GM21619 (cell line): ENCODE measurements at regions not wholly inside any gene's neighbourhood (a gene's known extent, or its start where the extent isn't known, plus 50 kb on each side); places are given as distances from the start of the nearest gene placed in this dataset.
"Not testable (repeated sequence)": the region's sequence is repeated elsewhere in the genome, so short reads cannot be mapped to it uniquely, and the experiment has no call there.

Source experiments
- ATAC-seq: cut with Tn5 transposase; IDR thresholded peaks from one replicate; pipeline ENCODE4 v1.9.1; 2021; ENCODE audit not compliant: unreplicated experiment

DNA sequence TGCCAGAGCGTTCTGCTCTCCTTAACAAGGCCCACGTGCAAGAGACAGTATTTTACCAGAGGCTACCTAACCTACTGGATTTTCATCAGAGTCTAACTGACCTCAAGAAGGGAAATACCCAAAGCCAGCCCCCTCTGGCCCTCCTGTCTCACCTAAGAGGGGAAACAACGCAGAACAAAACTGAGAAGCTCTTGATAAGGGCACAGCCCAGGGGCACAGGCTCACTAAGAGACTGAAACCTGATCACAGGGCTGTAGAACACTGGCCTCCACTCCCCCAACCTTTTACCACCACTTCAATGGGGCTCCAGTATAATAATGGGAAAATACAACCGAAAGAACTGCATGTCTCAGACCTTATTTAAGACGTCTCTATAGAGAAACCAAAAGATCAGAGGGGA is 449.5 kb upstream of the CAMK1G start:
- ATAC-seq: peak; percentile 63

DNA sequence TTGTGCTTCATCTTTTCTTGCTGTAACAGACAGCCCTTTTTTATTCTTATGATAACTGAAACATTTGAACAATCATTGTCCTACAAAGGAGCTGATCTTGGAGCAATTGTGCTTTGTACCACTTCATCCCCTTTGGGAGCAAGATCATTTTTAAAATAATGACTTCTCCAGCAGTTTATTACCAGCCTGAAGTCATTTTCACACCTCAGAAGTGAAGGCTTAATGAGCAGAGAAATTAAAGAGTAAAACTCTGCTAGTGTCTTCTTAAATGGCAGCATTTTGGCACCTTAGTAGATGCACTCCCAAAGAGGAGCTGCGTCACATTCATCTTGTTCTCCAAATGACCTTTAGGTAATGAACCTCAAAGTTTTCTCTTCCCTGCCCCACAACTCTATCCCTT is 439.6 kb upstream of the CAMK1G start:
- no peak for ATAC-seq

GRCh38 chr1:209150114-209150513 is 433.4 kb upstream of the CAMK1G start:
- no peak for ATAC-seq

DNA sequence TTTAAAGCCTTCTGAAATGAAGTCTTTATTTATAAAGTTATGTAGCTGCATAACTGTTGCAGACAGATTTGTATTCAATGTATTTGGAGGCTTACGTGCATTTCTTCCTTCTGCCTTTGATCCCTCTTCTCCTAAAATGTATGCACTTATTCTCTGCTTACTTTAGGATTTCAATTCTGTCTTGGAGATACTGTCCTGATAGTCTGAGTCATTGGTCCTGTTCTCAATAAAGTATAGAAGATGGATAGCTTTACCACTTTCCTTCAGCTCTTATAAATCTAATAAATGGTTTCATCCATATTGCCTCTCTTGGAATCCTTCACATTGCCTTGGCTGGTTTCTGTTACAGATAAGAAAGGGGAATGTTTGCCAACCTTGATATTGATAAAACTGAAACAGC is 430.1 kb upstream of the CAMK1G start:
- ATAC-seq: no peak

DNA sequence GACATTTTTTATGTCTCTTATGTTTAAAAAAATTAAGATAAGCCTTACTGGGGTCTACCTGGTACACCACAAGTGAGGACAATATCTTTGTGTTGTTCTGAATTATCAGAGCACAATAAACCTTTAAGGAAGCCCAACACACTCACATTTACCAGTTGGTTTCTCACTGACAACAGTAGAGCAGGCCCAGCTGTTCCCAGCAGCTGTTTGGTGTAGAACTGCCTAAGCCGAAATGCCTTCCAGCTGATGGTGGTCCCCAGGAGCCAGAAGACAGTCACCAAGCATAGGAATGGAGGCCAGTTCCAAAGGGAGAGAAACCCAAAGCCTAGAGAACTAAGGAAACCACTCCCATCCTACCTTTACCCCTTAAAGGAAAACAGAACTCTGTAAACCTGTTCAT is 428.6 kb upstream of the CAMK1G start:
- ATAC-seq: no peak

DNA sequence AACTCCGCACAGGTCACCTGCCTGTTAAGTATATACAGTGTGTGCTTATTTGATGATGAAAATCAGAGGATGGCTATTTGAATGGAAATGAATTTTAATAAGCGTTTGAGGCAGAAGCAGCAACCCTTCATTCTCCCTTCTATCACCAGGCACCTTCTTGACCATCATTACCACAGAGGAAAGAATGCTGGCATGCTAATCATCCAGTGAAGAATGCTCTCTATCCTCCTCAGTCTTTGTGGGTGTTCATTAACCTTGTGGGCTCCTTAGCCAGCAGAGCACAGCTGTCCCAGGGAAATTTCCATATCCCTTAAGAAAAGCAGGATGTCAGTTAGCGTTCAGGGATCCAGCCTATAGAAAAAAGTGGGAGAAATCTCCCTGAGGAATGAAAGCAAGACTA is 428.0 kb upstream of the CAMK1G start:
- ATAC-seq: no peak

DNA sequence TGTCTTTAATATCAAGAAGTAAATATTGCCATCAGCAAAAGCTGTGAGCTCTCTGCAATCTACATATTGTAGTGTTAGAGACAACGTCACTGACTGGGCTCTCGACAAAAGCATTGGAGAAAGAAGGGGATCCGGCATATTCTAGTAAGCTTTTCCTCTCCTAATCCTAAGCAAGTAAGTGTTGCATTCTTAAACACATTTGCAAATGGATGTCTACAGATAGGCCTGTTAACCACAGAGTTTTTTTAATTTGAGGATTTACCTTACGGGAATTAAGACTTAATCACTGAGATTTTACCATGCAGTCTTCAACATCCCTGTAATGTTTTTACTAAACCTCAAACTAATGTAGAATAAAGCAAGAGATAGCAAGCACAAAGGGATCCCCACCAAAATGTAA is 426.5 kb upstream of the CAMK1G start:
- no peak for ATAC-seq

GRCh38 chr1:209157546-209158249 is 425.8 kb upstream of the CAMK1G start:
- no peak for ATAC-seq

- ATAC-seq: no peak
Observed at GRCh38 chr1:209158851-209159250, 424.7 kb upstream of the CAMK1G start.

GRCh38 chr1:209160230-209160629 is 423.3 kb upstream of the CAMK1G start:
- ATAC-seq: no peak

GRCh38 chr1:209162651-209163050 is 420.9 kb upstream of the CAMK1G start:
- ATAC-seq: no peak

GRCh38 chr1:209168204-209168603 is 415.3 kb upstream of the CAMK1G start:
- ATAC-seq: no peak

GRCh38 chr1:209171151-209171550 is 412.4 kb upstream of the CAMK1G start:
- ATAC-seq: no peak

DNA sequence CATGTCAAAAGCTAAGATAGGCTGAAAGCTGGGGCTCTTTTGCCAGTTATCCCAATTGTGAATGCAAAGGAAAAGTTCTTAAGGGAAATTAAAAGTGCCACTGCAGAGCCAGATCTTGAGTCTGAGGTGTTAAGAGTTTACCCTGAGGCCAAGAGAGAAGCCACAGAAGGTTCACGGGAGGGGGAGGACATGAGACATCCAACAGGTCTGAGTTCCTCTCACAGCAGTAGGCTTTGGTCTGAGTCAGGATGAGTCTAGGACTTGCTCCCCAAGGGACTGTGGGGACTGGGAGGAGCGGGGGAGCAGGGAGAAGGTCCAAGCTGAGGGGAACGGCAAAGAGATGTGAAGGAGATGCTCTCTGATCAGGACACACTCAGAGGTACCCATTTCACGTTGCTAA is 411.2 kb upstream of the CAMK1G start:
- no peak for ATAC-seq

DNA sequence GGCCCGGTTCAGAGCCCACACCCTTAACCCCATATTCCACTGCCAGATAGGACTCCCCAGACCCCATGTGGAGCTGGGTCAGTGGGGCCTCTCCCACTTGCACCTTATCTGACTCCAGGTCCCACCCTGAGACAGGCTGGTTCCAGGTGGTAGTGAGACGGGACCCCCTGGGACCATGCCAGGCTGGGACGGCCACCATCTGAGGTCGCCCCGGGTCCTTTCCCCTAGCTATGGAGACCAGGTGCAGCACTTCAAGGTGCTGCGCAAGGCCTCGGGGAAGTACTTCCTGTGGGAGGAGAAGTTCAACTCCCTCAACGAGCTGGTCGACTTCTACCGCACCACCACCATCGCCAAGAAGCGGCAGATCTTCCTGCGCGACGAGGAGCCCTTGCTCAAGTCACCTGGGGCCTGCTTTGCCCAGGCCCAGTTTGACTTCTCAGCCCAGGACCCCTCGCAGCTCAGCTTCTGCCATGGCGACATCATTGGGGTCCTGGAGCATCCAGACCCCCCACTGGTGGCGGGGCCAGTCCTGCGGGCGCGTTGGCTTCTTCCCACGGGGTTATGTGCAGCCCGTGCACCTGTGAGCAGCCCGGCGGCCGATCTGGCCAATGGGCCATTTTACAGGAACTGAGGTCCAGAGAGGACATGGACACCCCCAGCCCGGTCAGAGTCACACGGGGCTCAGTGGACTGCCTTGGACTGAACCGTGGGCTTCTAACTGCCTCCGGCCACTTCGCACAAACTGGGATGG is 410.5 kb upstream of the CAMK1G start:
- ATAC-seq: not testable (repeated sequence)

DNA sequence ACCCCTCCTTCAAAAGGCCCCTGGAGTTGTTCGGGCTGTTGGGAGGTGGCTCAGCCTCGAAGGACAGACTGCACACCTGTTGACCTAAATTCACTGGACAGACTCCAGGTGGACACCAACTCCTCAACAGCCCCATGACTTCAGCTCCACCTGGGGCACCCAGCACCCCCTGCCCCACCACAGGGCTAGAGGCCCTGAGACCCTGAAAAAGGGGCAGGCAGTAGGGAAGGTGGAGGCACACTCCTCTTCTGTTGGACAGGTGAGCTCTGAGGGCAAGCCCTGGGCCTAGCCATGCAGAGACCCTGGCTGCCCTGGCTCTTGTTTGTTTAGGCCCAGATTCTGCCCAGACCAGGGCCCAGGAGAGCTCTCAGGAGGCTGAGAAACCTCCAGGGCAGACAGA is 409.7 kb upstream of the CAMK1G start:
- not testable (repeated sequence) for ATAC-seq

DNA sequence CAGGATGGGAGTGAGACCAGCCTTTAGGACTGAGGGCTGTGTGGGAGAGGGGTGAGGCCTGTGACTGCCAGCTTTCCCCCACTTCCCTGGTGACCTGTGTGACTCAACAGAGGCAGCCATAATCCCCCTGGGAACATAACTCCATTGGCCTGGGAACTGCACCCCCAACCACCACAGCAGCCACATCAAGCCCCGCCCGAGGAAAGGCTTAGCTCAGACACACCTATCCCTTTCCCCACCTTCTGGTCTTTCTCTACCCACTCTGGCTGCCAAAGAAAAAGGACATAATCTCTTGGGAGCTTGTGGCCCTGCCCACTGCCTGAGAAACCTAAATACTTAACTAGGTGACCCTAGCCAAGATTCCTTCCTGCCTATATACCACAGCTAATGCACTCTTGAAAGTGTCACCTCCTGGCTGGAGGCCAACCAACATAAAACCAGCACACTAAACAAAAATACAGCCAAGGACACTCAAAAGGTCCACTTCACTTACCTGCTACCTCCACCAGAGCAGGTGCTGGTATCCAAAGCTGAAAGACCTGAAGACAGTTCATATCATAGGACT is 406.6 kb upstream of the CAMK1G start:
- no peak for ATAC-seq

GRCh38 chr1:209183195-209183594 is 400.3 kb upstream of the CAMK1G start:
- no peak for ATAC-seq

GRCh38 chr1:209187589-209187988 is 395.9 kb upstream of the CAMK1G start:
- ATAC-seq: no peak

DNA sequence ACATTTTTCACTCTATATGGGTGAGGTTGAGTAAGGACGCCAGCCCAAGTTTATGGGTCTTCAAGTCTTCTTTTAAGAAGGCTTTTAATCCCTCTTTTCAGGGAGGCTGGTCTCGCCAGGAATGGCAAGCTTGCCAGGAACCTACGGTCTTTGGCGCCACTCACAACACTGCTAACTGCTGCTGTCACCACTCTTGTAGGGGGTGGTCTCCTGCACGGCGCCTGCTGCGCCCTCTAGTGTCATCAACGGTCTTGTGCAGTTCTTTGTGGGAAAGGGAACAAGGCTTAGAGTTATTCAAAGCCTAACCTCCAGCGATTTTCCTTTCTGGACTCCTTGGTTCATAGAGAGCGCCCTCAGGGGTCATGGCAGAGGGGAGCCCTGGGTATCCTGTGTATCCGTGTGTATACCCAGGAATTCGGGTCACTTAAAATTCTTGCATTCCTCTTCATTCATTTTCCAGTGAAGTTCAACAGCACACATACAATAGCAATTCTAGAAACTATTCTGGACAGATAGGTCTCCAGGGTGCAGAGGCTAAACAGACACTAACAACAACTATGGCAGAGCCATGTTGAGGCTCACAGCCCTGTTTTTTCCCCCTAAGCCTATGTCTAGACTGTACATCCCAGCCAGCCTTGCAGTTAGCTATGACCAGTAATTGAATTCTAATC is 392.8 kb upstream of the CAMK1G start:
- ATAC-seq: peak; percentile 93

DNA sequence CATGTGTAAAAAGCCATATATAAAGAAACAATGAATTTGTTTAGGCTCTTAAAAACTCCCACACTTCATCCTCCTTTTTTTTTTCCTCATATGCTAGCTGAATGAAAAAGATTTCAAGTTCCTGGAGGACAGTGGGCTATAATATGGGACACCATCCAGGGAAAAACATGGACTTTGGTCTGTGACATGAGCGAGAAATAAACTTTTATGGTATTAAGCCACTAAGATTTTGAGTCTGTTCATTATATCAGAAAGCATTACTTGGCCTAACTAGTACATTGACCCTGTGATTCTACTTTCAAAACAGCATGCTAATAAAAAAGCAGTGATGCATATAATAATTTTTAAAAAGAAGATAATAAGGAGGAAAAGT is 392.3 kb upstream of the CAMK1G start:
- no peak for ATAC-seq

GRCh38 chr1:209196140-209196539 is 387.4 kb upstream of the CAMK1G start:
- no peak for ATAC-seq
